ENCODE measurements at regions not wholly inside any gene's neighbourhood (a gene's known extent, or its start where the extent isn't known, plus 50 kb on each side); places are given as distances from the start of the nearest gene placed in this dataset.
"Not testable (repeated sequence)": the region's sequence is repeated elsewhere in the genome, so short reads cannot be mapped to it uniquely, and the experiment has no call there.

- peak; percentile 2 for DNase-seq (ENCODE audit: low read depth)
- H3K4me3 ChIP-seq (ENCODE audit: low read depth, low read length), result no peak overlapping the region
These were observed 401.8 kb downstream of the SRGAP2C start for GRCh38 chr1:121586369-121587229.

GRCh38 chr1:121587230-121587569, 402.4 kb downstream of the SRGAP2C start:
- no peak for TF ChIP-seq CTCF (IDR thresholded peaks at IDR 0.05; ENCODE audit: insufficient read depth, low read length)
- no peak overlapping the region for H3K4me3 ChIP-seq (ENCODE audit: low read depth, low read length)
- DNase-seq (ENCODE audit: low read depth), result no peak

More at GRCh38 chr1:121586369-121587229, 401.8 kb downstream of the SRGAP2C start:
- no peak for TF ChIP-seq CTCF (IDR thresholded peaks at IDR 0.05; ENCODE audit: insufficient read depth, low read length)

GRCh38 chr1:121587777-121588176, 403.0 kb downstream of the SRGAP2C start:
- no peak for TF ChIP-seq CTCF (IDR thresholded peaks at IDR 0.05; ENCODE audit: insufficient read depth, low read length)
- DNase-seq (ENCODE audit: low read depth), result peak; percentile 31
- H3K4me3 ChIP-seq (ENCODE audit: low read depth, low read length), result no peak overlapping the region

GRCh38 chr1:121594096-121594495, 409.3 kb downstream of the SRGAP2C start:
- DNase-seq (ENCODE audit: low read depth), result no peak
- H3K4me3 ChIP-seq (ENCODE audit: low read depth, low read length), result no peak overlapping the region
- TF ChIP-seq CTCF (IDR thresholded peaks at IDR 0.05; ENCODE audit: insufficient read depth, low read length), result no peak

- TF ChIP-seq CTCF (IDR thresholded peaks at IDR 0.05; ENCODE audit: insufficient read depth, low read length), result no peak
- H3K4me3 ChIP-seq (ENCODE audit: low read depth, low read length), result no peak overlapping the region
- no peak for DNase-seq (ENCODE audit: low read depth)
These were observed 410.3 kb downstream of the SRGAP2C start for GRCh38 chr1:121595089-121595488.

- not testable (repeated sequence) for DNase-seq (ENCODE audit: low read depth)
These were observed 420.2 kb downstream of the SRGAP2C start for GRCh38 chr1:121604843-121605444.

GRCh38 chr1:121607499-121607898, 422.7 kb downstream of the SRGAP2C start:
- not testable (repeated sequence) for DNase-seq (ENCODE audit: low read depth); H3K4me3 ChIP-seq (ENCODE audit: low read depth, low read length)

More at GRCh38 chr1:121604843-121605444, 420.2 kb downstream of the SRGAP2C start:
- H3K4me3 ChIP-seq (ENCODE audit: low read depth, low read length), result not testable (repeated sequence)
